HG02840 (cell line): ENCODE measurements at regions not wholly inside any gene's neighbourhood (a gene's known extent, or its start where the extent isn't known, plus 50 kb on each side); places are given as distances from the start of the nearest gene placed in this dataset.

Experiments used
- ATAC-seq: cut with Tn5 transposase; IDR thresholded peaks from one replicate; pipeline ENCODE4 v1.9.1; 2021; ENCODE audit warnings: mild to moderate bottlenecking, moderate library complexity, moderate number of reproducible peaks; ENCODE audit not compliant: unreplicated experiment, low FRiP score

DNA sequence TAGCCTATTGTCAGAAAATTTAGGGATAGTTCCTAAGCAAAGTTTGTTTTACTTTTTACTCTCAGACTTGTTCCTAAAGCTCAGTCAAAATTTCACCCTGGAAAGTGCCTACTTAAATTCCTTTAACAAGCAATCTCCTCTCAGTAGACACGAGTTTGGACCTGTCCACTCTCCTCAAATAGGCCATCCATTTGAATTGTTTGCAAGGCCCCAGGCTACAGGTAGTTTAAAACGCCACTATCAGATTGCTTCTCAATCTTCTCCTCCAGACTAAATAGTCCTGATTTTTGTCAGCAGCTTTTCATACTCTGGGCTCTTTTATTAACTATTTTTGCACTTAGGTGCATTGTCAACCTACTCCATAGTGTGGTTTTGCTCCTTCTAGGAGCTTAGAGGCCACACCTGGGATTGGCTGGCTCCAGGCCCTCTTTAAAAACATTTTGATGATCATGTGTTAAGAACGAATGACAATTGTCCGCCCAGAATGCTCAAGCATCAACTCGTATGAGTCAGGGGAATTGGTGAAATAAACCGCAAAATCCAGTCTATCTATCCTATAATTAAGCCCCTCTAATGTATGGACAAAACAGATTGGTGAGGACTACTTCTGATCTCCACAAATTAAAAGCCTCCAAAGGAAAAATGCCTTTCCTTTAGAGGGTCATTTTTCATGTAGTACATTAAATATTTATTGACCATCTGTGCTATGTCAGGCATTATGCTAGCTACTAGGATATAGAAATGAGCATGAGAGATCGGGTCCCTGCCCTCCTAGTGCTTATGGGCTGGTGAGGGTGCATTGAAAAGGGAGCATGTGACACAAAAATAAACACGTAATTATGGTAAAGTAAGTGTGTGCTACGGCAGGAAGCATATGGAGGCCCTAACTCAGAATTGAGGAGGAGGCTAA lies 333.8 kb upstream of the TNP1 start:
- no peak for ATAC-seq

DNA sequence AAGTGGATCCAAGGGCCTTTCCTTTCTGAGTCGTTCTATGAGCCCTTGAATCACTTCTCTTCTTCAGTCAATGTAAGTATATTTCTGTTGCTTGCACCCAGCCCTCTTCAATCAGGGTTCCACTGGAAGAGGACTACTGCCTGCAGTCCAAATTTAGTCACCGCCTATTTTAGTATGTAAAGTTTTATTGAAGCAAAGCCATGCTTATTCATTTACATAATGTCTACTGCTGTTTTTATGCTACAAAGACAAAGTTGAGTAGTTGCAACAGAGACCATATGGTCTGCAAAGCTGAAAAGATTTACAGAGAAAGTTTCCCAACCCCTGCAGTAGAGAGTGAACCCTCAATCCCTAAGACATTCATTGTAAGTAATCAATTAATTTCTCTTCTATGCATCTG lies 332.5 kb upstream of the TNP1 start:
- no peak for ATAC-seq

DNA sequence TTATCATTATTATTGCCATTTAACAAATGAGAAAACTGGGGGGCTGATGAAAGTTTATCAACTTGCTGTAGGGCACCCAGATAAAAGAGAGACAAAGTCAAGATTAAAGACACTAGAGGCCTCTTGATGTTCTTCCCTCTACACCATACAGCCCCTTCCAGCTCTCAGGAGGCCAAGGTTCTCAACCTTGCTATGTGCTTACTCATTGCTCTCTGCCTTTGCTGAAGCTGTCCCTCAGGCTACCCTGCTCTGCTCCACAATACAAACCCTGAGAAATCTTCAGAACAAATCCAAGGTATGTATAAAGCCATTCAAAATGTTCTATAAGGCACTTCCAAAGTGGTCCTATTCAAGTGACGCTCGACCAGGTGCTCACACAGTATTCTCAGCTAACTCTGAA lies 329.9 kb upstream of the TNP1 start:
- ATAC-seq, result no peak

- no peak for ATAC-seq
Measured at GRCh38 chr2:217189131-217189530, 329.3 kb upstream of the TNP1 start.

DNA sequence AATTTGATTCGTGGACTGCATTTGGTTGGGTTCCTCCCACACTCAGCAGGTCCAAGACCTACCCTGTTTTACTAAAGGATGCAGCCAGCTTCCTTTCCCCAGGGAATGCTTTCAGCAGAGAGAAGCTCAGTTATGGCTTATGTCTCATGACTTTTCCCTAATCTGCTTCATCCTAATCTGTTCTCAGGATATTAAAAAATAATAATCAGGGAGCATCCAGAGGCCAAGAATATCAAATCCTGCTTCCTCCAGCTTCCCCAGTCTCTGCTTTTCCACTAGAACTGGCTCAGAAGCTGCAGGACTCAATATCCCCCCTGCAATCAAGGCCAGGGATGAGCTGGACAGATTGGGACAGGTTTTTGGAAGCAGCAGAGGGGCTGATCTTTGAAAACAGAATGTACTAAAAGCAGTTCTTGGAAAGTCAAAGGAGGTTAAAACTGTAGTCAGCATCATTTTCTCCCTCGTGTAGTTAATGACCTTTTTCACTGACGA lies 326.9 kb upstream of the TNP1 start:
- ATAC-seq, result no peak

DNA sequence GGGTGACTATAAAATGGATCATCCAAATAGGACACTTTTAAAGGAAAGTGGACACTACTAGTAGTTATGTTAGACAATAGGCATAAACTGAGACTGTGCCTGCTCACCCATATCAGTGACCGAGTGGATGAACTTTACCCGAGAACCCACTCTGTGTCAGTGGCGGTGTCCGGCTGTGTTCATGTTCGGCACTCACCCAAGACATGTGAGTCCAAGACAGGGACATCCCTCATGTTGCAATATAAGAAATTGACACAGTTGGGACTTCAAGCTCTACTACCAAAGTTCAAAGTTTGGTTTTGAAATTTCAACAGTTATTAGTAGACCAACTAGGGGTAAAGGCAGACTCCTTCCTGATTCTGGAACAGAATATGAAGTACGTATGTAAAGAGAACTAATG lies 326.3 kb upstream of the TNP1 start:
- no peak for ATAC-seq

DNA sequence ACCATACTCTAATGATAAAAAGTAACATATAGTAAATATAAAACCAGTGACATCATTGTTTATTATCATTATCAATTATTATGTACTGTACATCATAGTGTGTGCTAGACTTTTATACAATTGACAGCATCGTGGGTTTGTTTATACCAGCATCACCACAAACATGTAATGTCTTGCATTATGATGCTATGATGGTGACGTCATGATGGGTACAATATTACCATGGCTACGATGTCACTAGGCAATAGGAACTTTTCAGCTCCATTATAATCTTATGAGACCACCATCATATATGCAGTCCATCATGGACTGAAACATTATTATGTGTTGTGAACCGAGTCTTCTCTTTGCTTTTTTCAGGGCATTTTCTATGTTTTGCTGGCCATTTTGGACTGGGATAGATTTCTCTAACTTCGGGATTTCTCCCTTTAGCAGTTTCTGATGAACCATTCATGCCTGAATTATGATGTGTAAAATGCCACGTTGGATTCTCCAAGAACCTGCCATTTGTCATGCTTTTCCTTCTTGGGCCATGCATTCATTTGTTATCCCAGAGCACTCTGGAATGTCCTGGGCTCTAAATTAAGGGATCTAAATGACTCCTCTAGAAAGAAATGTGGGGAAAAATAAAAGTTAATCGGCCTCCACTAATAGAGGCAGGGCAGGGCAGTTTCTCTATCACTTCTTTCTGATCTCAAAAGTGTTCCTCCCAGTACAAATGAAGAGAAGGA lies 325.6 kb upstream of the TNP1 start:
- no peak for ATAC-seq

GRCh38 chr2:217184242-217184641 lies 324.4 kb upstream of the TNP1 start:
- no peak for ATAC-seq

DNA sequence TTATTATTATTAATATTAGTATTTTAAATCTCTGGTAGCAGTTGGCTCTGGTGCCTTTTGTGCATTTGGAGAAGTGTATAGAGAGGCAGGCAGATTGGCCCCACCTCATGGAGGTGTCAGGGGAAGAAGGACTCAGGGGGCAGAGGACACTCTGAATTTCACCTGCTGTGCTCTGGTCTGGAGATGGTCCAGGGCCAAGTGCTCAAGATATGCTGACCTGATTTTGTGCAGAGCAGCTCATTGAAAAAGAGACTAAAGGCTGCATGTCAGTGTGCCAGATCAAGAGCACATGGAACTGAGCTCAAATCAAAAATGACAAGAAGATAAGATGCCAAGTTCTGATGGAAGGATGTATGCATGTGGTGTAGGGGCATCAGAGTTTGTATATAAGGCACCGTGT lies 323.6 kb upstream of the TNP1 start:
- no peak for ATAC-seq

DNA sequence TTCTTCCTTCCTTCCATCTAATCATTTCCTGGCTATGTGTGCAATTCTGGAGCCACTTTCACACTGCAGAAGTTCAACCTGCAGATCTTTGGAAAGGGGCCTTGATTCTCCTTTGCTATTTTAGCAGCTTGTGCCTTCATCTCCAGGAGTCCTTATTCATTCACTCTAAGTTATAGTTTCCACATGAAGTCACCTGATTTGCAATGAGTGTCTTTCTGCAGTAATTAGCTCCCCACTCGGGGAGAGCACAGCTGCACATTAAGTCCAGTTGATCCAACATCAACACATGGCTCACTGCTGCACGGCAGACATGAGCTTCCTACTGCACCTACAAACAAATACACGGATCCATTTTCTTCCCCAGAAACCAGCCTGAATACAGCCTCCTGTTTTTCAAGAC lies 323.1 kb upstream of the TNP1 start:
- no peak for ATAC-seq

GRCh38 chr2:217181512-217181911 lies 321.6 kb upstream of the TNP1 start:
- ATAC-seq, result no peak

DNA sequence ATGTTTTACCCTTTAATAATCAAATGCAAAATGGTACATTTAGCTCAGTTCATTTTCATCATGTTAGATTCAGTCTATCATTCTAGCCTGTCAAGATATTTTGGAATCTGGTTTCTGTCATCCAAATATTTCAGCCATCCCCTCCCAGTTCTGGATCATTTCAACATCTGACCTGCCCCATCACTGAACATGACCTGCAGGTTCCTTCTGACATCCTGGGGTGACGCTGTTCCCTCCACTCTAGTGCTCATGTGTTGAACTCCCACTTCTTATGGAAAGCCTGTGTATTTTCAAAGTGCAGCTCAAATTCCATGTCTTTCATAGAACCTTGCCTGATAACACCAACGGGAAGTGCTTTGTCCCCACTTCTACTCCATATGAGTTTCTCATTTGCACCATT lies 320.0 kb upstream of the TNP1 start:
- ATAC-seq, result no peak

DNA sequence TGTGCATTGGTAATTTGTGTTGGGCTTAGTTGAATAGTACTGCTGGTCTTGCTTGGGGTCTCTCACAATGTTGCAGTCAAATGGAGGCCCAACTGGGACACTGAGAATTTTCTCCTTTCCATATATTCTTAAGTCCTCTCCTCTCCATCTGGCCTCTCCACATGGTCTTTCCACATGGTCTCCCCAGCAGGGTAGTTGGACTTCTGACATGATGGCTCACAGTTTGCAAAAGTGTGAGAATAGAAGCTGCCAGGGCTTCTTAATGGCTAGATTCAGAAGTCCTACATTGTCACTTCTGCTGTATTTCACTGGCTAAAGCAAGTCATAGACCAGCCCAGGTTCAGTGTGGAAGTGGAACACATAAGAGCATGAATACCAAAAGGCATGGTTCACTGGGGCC lies 318.5 kb upstream of the TNP1 start:
- no peak for ATAC-seq

- no peak for ATAC-seq
Measured at GRCh38 chr2:217177720-217178119, 317.9 kb upstream of the TNP1 start.

DNA sequence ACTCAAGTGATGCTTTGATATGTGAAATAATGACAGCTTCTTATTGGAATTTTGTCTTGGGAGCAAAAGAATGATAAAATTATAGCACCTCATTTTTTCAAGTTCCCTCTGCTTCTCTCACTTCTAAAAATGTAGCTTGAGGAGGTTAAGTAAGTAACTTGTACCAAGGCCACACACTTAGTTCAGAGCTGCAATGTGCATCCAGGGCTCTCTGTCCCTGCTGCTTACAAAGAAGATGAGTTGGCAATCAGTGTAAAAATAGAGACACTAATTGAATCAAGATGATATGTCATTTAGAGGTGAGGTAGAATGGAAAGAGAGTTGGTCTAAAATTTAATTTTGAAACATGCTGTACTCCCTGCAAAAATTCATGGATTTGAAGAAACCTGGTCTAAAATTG lies 312.0 kb upstream of the TNP1 start:
- ATAC-seq, result no peak

DNA sequence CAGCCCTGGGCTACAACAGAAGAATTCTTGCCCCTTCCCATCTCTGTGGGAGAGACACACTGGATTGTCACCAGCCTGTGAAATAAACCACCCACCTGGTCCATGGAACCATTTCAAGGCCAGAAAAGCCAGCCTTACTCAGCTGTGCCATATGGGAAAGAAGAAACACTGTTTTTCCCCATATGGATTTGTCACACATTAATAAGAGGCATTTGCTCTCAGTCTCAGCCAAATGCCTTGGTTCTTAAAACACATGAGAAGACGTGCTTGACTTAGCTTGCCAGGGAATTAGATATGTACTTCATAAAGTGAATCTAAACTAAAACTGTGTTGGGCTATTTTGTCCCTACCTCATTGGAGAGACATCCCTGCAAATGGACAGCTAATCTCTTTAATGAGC lies 308.6 kb upstream of the TNP1 start:
- ATAC-seq, result no peak

- no peak for ATAC-seq
Measured at GRCh38 chr2:217167531-217167930, 307.7 kb upstream of the TNP1 start.

- no peak for ATAC-seq
Measured at GRCh38 chr2:217166241-217166850, 306.5 kb upstream of the TNP1 start.

GRCh38 chr2:217165547-217165946 lies 305.7 kb upstream of the TNP1 start:
- no peak for ATAC-seq

DNA sequence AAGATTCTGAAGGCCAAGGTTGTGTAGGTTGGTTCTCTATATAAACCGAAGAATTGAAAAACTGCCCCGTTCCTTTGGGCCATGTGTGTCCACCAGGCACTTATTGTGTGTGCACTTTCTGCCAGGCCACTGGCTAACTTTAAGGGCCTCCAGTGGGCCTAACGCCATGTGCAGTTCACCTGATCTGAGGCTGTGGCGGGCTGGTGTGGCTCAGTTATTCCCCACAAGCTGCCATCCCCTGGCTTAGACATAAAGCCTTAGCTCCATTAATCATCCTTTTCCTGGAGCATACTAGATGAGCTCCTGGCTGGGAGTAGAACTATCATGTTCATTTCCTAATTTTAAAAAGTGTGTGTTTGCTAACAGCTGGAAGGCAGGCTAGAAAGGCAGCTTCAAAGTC lies 304.1 kb upstream of the TNP1 start:
- ATAC-seq, result no peak

DNA sequence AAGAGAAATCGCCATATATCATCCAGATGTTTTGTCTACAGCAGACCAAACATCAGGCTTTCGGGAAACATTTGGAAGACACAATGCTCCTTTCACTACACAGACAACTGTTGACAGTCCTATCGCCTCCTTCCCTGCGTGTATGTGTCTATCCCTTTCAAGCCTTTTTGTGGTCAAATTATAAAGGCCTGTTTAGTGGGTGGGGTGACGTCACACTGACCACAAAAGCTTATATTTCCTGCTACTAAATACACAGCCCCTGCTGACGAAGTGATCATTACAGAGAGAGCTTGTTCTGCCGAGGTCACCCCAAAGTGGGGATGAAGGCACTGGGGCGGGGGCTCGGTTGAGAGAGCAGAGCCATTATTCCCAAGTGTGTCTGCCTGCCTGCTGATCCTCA lies 302.7 kb upstream of the TNP1 start:
- no peak for ATAC-seq
